Fibroblast of skin of right biceps (primary cell): ENCODE measurements at regions not wholly inside any gene's neighbourhood (a gene's known extent, or its start where the extent isn't known, plus 50 kb on each side); places are given as distances from the start of the nearest gene placed in this dataset.
"Not testable (repeated sequence)": the region's sequence is repeated elsewhere in the genome, so short reads cannot be mapped to it uniquely, and the experiment has no call there.

Experiments used
- DNase-seq: peaks from one replicate; pipeline ENCODE4 v3.0.0-alpha.2; 2013

GRCh38 chr7:106447318-106447847 lies 162.6 kb upstream of the NAMPT start:
- no peak for DNase-seq

- not testable (repeated sequence) for DNase-seq
Observed at GRCh38 chr7:106445366-106445765, 160.6 kb upstream of the NAMPT start.

- DNase-seq = no peak
Observed at GRCh38 chr7:106444068-106444655, 159.4 kb upstream of the NAMPT start.

GRCh38 chr7:106443156-106443555 lies 158.4 kb upstream of the NAMPT start:
- no peak for DNase-seq

GRCh38 chr7:106442476-106442875 lies 157.7 kb upstream of the NAMPT start:
- no peak for DNase-seq

- DNase-seq = not testable (repeated sequence)
Observed at GRCh38 chr7:106441343-106441742, 156.6 kb upstream of the NAMPT start.

GRCh38 chr7:106436933-106437332 lies 152.2 kb upstream of the NAMPT start:
- DNase-seq = not testable (repeated sequence)

GRCh38 chr7:106433377-106433776 lies 148.6 kb upstream of the NAMPT start:
- no peak for DNase-seq

- no peak for DNase-seq
Observed at GRCh38 chr7:106430535-106431455, 146.0 kb upstream of the NAMPT start.

- DNase-seq = no peak
Observed at GRCh38 chr7:106430103-106430502, 145.3 kb upstream of the NAMPT start.

- no peak for DNase-seq
Observed at GRCh38 chr7:106426803-106427202, 142.0 kb upstream of the NAMPT start.

GRCh38 chr7:106425017-106425719 lies 140.4 kb upstream of the NAMPT start:
- DNase-seq = peak; percentile 98

- DNase-seq = no peak
Observed at GRCh38 chr7:106424476-106425016, 139.8 kb upstream of the NAMPT start.

- DNase-seq = no peak
Observed at GRCh38 chr7:106423821-106424475, 139.2 kb upstream of the NAMPT start.

GRCh38 chr7:106423111-106423510 lies 138.3 kb upstream of the NAMPT start:
- DNase-seq = no peak

GRCh38 chr7:106421181-106421762 lies 136.5 kb upstream of the NAMPT start:
- DNase-seq = peak; percentile 93

GRCh38 chr7:106420736-106421135 lies 136.0 kb upstream of the NAMPT start:
- DNase-seq = no peak

GRCh38 chr7:106420210-106420609 lies 135.4 kb upstream of the NAMPT start:
- no peak for DNase-seq

GRCh38 chr7:106419455-106420182 lies 134.8 kb upstream of the NAMPT start:
- no peak for DNase-seq

- DNase-seq = peak; percentile 44
Observed at GRCh38 chr7:106418526-106418925, 133.7 kb upstream of the NAMPT start.

GRCh38 chr7:106418094-106418493 lies 133.3 kb upstream of the NAMPT start:
- no peak for DNase-seq
